G401 (cell line): ENCODE measurements at regions not wholly inside any gene's neighbourhood (a gene's known extent, or its start where the extent isn't known, plus 50 kb on each side); places are given as distances from the start of the nearest gene placed in this dataset.
"Not testable (repeated sequence)": the region's sequence is repeated elsewhere in the genome, so short reads cannot be mapped to it uniquely, and the experiment has no call there.

Source experiments
- DNase-seq: peaks from one replicate; pipeline ENCODE4 v3.0.0-alpha.2; 2015; ENCODE audit warnings: low spot score
- in situ Hi-C: cut with HindIII; loops from 2 replicates; pipeline ENCODE4 v1.10.0; 2016; ENCODE audit warnings: low sequenced_read_pairs, mixed read lengths

DNA sequence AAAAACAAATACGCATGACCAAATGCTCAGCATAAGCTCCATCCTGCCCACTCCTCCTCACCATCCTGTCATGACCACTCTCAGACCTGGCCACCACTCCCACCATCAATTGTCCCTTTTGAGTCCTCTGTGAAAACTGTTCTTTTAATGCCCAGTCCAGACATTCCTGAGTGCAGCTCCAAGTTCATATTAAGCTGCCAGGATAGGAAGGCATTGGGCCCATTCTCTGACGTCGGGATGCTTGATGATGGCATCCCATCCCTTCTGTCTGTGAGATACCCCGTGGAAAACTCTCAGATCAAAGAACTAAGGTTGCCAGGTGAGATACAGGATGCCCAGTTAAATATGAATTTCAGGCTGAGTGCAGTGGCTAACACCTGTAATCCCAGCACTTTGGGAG, 89.9 kb upstream of the KIF5B start:
- in situ Hi-C loops: no loop called here
- no peak for DNase-seq

DNA sequence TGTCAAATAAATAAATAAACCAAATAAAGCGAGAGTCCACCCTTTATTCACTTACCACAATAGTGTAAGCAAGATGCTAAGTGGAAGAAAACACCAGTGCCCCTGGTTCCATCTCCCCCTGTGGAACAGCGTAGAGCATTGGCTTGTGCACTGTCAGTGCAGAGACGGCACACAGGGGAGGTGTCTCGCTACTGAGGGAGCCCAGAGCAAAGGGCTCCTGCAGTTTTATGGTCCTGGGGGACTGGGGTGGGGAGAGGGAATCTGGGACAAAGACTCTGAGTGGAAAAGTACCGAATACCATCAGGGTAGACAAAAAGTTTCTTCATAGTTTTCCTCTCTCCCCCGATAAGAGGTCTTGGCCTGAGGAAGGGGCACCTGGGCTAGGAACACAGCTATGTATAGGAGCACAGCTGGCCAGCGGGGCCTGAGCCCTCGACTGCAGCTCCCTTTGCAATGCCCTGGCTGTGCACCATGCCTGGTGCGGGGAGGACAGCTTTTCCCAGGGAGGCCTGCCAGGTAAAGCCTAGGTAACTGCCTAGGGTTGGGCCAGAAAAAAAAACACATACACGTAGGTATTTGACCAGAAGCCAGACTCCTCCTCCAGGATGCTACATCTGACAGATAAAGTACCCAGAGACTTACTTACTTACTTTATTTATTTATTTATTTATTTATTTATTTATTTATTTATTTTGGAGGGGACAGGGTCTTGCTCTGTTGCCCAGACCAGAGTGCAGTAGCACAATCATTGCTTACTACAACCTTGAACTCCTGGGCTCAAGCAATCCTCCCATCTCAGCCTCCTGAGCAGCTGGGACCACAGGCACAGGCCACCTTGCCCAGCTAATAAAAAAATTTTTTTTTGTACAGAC, 88.8 kb upstream of the KIF5B start:
- in situ Hi-C loops: no loop called here
- no peak for DNase-seq

DNA sequence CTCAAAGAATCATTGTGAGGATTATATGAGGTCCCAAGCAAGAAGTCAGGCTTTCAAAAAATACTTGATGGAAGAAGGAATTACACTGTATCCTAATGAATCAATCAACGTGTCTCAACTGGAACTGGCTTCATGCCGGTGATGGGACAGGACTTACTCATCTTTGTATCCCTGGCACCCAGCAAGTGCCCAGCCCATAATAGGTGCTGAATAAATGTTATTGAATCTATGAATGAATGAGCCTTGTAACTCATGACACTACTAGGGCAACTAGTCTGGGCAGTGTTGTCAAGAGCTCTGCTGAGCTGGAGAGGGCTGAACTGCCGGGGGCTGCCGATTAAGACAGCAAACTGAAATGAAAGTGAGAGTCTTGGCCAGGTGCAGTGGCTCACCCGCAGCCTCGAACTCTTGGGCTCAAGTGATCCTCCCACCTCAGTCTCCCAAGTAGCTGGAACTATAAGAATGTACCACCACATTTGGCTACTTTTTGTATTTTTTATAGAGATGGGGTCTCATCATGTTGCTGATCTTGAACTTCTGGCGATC, 87.2 kb upstream of the KIF5B start:
- in situ Hi-C loops: no loop called here
- DNase-seq: no peak

GRCh38 chr10:32142646-32143045, 86.4 kb upstream of the KIF5B start:
- DNase-seq: no peak
- in situ Hi-C loops: no loop called here

DNA sequence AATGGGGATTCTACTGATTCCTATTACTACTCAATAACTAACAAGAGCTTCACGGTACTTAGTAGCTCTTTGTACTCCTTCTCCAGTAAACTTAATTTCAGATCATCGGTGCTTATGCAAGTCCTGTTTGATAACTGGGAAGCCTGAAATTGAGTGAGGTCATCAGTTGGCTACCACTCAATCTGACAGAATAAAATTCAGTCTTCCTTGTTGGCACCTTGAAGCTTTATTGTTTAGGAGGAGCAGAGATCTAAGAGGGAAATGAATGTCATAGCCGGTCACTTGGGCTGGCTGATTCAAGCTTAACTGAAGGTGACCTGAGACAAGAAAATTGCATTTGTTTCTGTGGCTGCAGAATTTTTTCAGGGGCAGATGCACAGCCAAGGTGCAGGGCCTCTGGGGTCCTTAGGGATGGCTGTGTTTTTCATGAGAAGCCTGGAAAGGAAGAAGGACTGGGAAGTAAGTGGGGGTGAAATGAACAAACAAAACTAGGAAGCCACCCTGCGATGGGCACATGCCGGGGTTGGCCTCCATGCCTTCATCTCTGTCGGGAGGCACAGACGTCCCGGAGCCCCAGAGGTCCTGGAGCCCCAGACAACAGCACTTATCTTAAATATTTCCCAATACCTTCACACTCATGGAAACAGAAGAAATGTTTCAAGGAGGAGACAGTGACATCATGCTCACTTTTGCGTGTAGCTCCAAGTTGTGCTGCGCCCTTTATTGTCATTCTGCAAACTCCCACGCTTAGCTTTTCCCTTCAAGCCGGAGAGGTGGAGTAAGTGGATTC, 85.0 kb upstream of the KIF5B start:
- no peak for DNase-seq
- in situ Hi-C loops: no loop called here

GRCh38 chr10:32140403-32140802, 84.2 kb upstream of the KIF5B start:
- no peak for DNase-seq
- in situ Hi-C loops: no loop called here

- DNase-seq: no peak
- in situ Hi-C loops: no loop called here
Observed at GRCh38 chr10:32139223-32140073, 83.2 kb upstream of the KIF5B start.

GRCh38 chr10:32136927-32137326, 80.7 kb upstream of the KIF5B start:
- DNase-seq, in situ Hi-C loops: not testable (repeated sequence)

DNA sequence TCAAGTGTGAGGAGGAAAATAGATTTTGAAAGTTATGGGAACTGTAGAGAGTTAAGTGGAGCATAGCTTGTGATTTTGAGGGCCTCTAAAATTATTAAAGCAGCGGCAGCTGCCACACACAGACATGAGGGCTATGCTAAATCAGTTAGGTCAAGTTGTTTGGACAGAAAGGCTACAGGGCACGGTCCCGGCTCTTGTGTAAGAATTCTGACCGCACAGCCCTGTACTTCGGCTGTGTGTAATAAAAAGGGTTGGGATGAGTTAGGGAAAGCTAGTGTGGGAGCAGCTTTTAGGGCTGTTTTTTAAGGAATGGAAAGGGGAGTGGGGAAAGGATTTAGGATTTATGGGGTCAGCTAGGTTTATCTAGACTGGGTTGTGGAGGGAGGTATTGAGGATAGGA, 79.6 kb upstream of the KIF5B start:
- DNase-seq, in situ Hi-C loops: not testable (repeated sequence)

- no peak for DNase-seq
- in situ Hi-C loops: no loop called here
Observed at GRCh38 chr10:32132357-32132946, 76.2 kb upstream of the KIF5B start.

DNA sequence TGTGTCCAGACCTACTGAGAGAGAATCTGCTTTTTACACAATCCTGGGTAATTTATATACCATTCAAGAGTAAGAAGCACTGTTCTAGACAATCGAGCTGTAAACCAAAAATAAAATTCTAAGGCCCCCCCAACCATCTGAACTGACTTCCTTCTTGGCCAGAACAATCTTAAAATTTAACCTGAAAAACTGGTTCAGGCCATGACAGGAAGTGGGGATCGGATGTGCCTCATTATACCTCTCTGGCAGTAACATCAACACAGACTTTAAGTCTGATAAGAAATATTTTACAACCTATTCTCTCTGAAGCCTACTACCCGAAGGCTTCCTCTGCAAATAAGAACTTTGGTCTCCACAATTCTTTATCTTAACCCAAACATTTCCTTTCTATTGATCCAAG, 75.2 kb upstream of the KIF5B start:
- in situ Hi-C loops: no loop called here
- no peak for DNase-seq

- no peak for DNase-seq
- in situ Hi-C loops: no loop called here
Observed at GRCh38 chr10:32130788-32131187, 74.6 kb upstream of the KIF5B start.

- in situ Hi-C loops: no loop called here
- DNase-seq: no peak
Observed at GRCh38 chr10:32125023-32125422, 68.8 kb upstream of the KIF5B start.

GRCh38 chr10:32123021-32123420, 66.8 kb upstream of the KIF5B start:
- DNase-seq: no peak
- in situ Hi-C loops: no loop called here

- no peak for DNase-seq
- in situ Hi-C loops: no loop called here
Observed at GRCh38 chr10:32121648-32122047, 65.4 kb upstream of the KIF5B start.

DNA sequence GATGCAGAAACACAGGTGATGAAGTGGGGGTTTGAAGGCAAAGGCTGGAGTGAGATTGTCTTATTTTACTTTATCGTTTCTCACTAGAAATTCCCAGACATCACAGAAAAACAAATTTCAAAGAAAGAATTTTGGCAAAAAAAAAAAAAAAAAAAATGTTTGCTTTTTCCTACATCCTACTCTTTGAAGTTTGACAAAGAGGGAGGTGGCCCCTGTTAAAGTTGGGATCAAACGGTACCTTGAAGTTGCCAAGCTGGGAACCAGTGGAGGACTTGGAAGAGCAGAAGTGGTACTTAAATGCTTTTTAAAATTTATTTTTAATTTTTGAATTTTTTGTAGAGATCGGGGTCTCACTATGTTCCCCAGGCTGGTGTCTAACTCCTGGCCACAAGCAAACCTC, 63.9 kb upstream of the KIF5B start:
- in situ Hi-C loops: no loop called here
- no peak for DNase-seq

GRCh38 chr10:32114508-32114907, 58.3 kb upstream of the KIF5B start:
- no peak for DNase-seq
- in situ Hi-C loops: no loop called here

DNA sequence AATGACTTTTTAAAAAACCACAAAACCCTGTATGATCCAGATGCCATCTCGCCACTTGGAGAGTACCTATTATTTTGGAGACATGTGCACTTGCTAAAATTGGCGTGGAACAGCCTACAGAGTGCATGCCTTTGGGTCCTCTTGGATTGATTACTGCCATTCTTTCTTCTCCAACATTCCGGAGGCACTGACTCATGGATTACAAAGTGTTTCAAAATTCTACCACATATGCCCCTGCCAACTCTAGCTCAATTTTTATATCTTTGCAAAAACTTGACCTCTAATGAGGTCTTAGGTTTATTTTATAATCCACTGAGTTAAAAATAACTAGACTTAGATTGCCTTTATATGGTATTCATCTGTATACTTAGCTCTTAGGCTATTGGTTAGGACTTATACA, 55.8 kb upstream of the KIF5B start:
- in situ Hi-C loops: no loop called here
- no peak for DNase-seq

GRCh38 chr10:32111585-32111984, 55.4 kb upstream of the KIF5B start:
- DNase-seq: no peak
- in situ Hi-C loops: no loop called here
